Ovary (tissue), 3 donors: ENCODE measurements at regions not wholly inside any gene's neighbourhood (a gene's known extent, or its start where the extent isn't known, plus 50 kb on each side); places are given as distances from the start of the nearest gene placed in this dataset.

Experiments used
- CTCF ChIP-seq, 3 donors: fragments of 450-650 bp in 2 of 3; fragments of 200-600 bp in 1 of 3; IDR thresholded peaks; one replicate each; pipeline versions ENCODE4 v1.5.1 to v1.8.0; 2016 to 2022; ENCODE audit warnings: antibody characterized with exemption in 3 of 3, mild to moderate bottlenecking in 1 of 3
- EP300 ChIP-seq: sonication (generic); formaldehyde crosslinking; IDR thresholded peaks from one replicate; pipeline ENCODE4 v1.6.1; 2017; ENCODE audit warnings: antibody characterized with exemption
- POLR2A ChIP-seq: fragments of 450-650 bp; IDR thresholded peaks from one replicate; pipeline ENCODE4 v1.6.1; 2017; ENCODE audit warnings: antibody characterized with exemption, mild to moderate bottlenecking, moderate library complexity
- donor health status: DM: no; HTN: no; CAD: no.

- TF ChIP-seq POLR2A (no peak), CTCF (IDR thresholded peaks at IDR 0.05) (no peak), EP300 (no peak)
Measured at GRCh38 chr16:16983582-16983981, 487.2 kb downstream of the XYLT1 start.
